NCI-H2029 (cell line): ENCODE measurements at regions not wholly inside any gene's neighbourhood (a gene's known extent, or its start where the extent isn't known, plus 50 kb on each side); places are given as distances from the start of the nearest gene placed in this dataset.

Experiments used
- DNase-seq: peaks from one replicate; lab custom pipeline; 2025; lab: John Stamatoyannopoulos, UW

- no peak for DNase-seq
These were observed 505.6 kb downstream of the TLE1 start for GRCh38 chr9:81183761-81184160.

- no peak for DNase-seq
These were observed 506.9 kb downstream of the TLE1 start for GRCh38 chr9:81182431-81182830.

GRCh38 chr9:81174023-81174422 lies 515.3 kb downstream of the TLE1 start:
- DNase-seq = no peak

GRCh38 chr9:81171689-81172088 lies 517.7 kb downstream of the TLE1 start:
- no peak for DNase-seq

GRCh38 chr9:81162361-81162760 lies 527.0 kb downstream of the TLE1 start:
- no peak for DNase-seq

GRCh38 chr9:81156381-81156780 lies 533.0 kb downstream of the TLE1 start:
- DNase-seq = no peak

GRCh38 chr9:81150016-81150625 lies 539.2 kb downstream of the TLE1 start:
- peak; percentile 81 for DNase-seq

- no peak for DNase-seq
These were observed 542.5 kb downstream of the TLE1 start for GRCh38 chr9:81146684-81147337.

GRCh38 chr9:81146241-81146640 lies 543.1 kb downstream of the TLE1 start:
- no peak for DNase-seq

GRCh38 chr9:81145331-81145963 lies 543.9 kb downstream of the TLE1 start:
- no peak for DNase-seq

- DNase-seq = no peak
These were observed 547.4 kb downstream of the TLE1 start for GRCh38 chr9:81141961-81142360.

GRCh38 chr9:81137976-81138568 lies 551.3 kb downstream of the TLE1 start:
- DNase-seq = no peak

GRCh38 chr9:81132796-81133195 lies 556.6 kb downstream of the TLE1 start:
- no peak for DNase-seq

GRCh38 chr9:81132318-81132717 lies 557.0 kb downstream of the TLE1 start:
- no peak for DNase-seq

- no peak for DNase-seq
These were observed 560.6 kb downstream of the TLE1 start for GRCh38 chr9:81128701-81129100.

GRCh38 chr9:81125446-81126092 lies 563.8 kb downstream of the TLE1 start:
- no peak for DNase-seq

GRCh38 chr9:81123526-81123925 lies 565.8 kb downstream of the TLE1 start:
- DNase-seq = no peak

- no peak for DNase-seq
These were observed 566.6 kb downstream of the TLE1 start for GRCh38 chr9:81122749-81123148.

GRCh38 chr9:81119591-81119990 lies 569.8 kb downstream of the TLE1 start:
- DNase-seq = no peak

- no peak for DNase-seq
These were observed 570.9 kb downstream of the TLE1 start for GRCh38 chr9:81118416-81118815.

GRCh38 chr9:81116340-81117137 lies 572.8 kb downstream of the TLE1 start:
- DNase-seq = no peak
